ENCODE measurements at regions not wholly inside any gene's neighbourhood (a gene's known extent, or its start where the extent isn't known, plus 50 kb on each side); places are given as distances from the start of the nearest gene placed in this dataset.
A peak's percentile ranks its signal among the peaks of the same experiment; 100 is the strongest.

GRCh38 chr14:30373053-30373452 lies 185.9 kb upstream of the G2E3 start:
- Histone ChIP-seq H3K27me3 (ENCODE audit: low read depth, low read length) (no peaks in the 10 kb centered on the region), H4K20me1 (ENCODE audit: insufficient read depth, low read length) (no peaks in the 10 kb centered on the region), H3K4me3 (ENCODE audit: low read length) (no peak overlapping the region), H3K4me1 (ENCODE audit: low read length) (peaks cover 6% of the 10 kb centered on the region; the same call in 1 of the 2 replicates), H3K27ac (ENCODE audit: low read length) (no peak overlapping the region), H3K36me3 (replicated peaks; ENCODE audit: low read depth, low read length) (no peaks in the 10 kb centered on the region), H3K9ac (ENCODE audit: low read length) (no peak overlapping the region), H3K4me2 (ENCODE audit: low read length) (no peak overlapping the region), H3K79me2 (ENCODE audit: low read length) (no peaks in the 10 kb centered on the region), H2AFZ (ENCODE audit: low read depth, low read length) (no peak overlapping the region), H3K9me3 (ENCODE audit: insufficient read depth, low read length) (no peaks in the 10 kb centered on the region)
- TF ChIP-seq EZH2phosphoT487 (IDR thresholded peaks at IDR 0.05; ENCODE audit: low read depth), result no peak
- no peak for TF ChIP-seq CTCF (IDR thresholded peaks at IDR 0.05; ENCODE audit: low read depth, low read length)

DNA sequence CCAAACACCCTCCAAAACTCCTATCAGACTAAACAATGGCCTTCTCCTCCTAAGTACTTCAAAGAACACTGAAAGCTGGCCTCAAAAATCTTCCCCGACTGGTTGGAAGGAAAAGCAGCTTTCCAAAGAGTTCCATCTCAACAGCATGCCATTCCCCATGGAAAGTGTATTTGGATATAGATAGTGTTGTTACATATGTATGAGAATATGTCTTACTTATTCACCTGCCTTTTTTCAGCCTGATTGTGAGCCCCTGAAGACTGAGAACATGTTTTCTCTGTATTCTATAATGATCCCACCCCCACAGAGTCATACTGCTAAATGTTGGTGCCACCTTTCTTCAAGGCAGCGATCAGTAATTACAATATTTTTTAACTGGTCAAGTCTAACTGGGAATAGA lies 185.4 kb upstream of the G2E3 start:
- Histone ChIP-seq H3K9me3 (ENCODE audit: insufficient read depth, low read length) (no peaks in the 10 kb centered on the region), H3K4me1 (ENCODE audit: low read length) (peaks cover 6% of the 10 kb centered on the region; the same call in 1 of the 2 replicates), H3K27ac (ENCODE audit: low read length) (no peak overlapping the region), H3K79me2 (ENCODE audit: low read length) (no peaks in the 10 kb centered on the region), H3K36me3 (replicated peaks; ENCODE audit: low read depth, low read length) (no peaks in the 10 kb centered on the region), H2AFZ (ENCODE audit: low read depth, low read length) (no peak overlapping the region), H3K9ac (ENCODE audit: low read length) (no peak overlapping the region), H3K4me2 (ENCODE audit: low read length) (no peak overlapping the region), H4K20me1 (ENCODE audit: insufficient read depth, low read length) (no peaks in the 10 kb centered on the region), H3K27me3 (ENCODE audit: low read depth, low read length) (no peaks in the 10 kb centered on the region), H3K4me3 (ENCODE audit: low read length) (no peak overlapping the region)
- no peak for TF ChIP-seq CTCF (IDR thresholded peaks at IDR 0.05; ENCODE audit: low read depth, low read length)
- no peak for TF ChIP-seq EZH2phosphoT487 (IDR thresholded peaks at IDR 0.05; ENCODE audit: low read depth)

- Histone ChIP-seq H4K20me1 (ENCODE audit: insufficient read depth, low read length) (no peaks in the 10 kb centered on the region), H3K36me3 (replicated peaks; ENCODE audit: low read depth, low read length) (no peaks in the 10 kb centered on the region), H3K9me3 (ENCODE audit: insufficient read depth, low read length) (no peaks in the 10 kb centered on the region), H2AFZ (ENCODE audit: low read depth, low read length) (peak overlapping the region; percentile 94), H3K27me3 (ENCODE audit: low read depth, low read length) (no peaks in the 10 kb centered on the region), H3K79me2 (ENCODE audit: low read length) (no peaks in the 10 kb centered on the region), H3K4me3 (ENCODE audit: low read length) (peak overlapping the region; percentile 60), H3K9ac (ENCODE audit: low read length) (no peak overlapping the region), H3K4me1 (ENCODE audit: low read length) (peaks cover 6% of the 10 kb centered on the region; the same call in 1 of the 2 replicates), H3K4me2 (ENCODE audit: low read length) (peak overlapping the region; percentile 69), H3K27ac (ENCODE audit: low read length) (no peak overlapping the region)
- TF ChIP-seq EZH2phosphoT487 (IDR thresholded peaks at IDR 0.05; ENCODE audit: low read depth) (no peak), CTCF (IDR thresholded peaks at IDR 0.05; ENCODE audit: low read depth, low read length) (peak; percentile 90)
These were observed 183.6 kb upstream of the G2E3 start for GRCh38 chr14:30375296-30375892.

GRCh38 chr14:30381861-30382480 lies 177.0 kb upstream of the G2E3 start:
- no peak overlapping the region for H3K27ac ChIP-seq (ENCODE audit: low read length)
- no peak overlapping the region for H3K4me3 ChIP-seq (ENCODE audit: low read length)
- H3K36me3 ChIP-seq (replicated peaks; ENCODE audit: low read depth, low read length), result no peaks in the 10 kb centered on the region
- H3K4me1 ChIP-seq (ENCODE audit: low read length), result no peaks in the 10 kb centered on the region
- no peaks in the 10 kb centered on the region for H3K9me3 ChIP-seq (ENCODE audit: insufficient read depth, low read length)
- no peak for TF ChIP-seq EZH2phosphoT487 (IDR thresholded peaks at IDR 0.05; ENCODE audit: low read depth)
- no peak for TF ChIP-seq CTCF (IDR thresholded peaks at IDR 0.05; ENCODE audit: low read depth, low read length)
- H2AFZ ChIP-seq (ENCODE audit: low read depth, low read length), result no peak overlapping the region
- no peaks in the 10 kb centered on the region for H3K27me3 ChIP-seq (ENCODE audit: low read depth, low read length)
- no peak overlapping the region for H3K4me2 ChIP-seq (ENCODE audit: low read length)
- no peaks in the 10 kb centered on the region for H4K20me1 ChIP-seq (ENCODE audit: insufficient read depth, low read length)
- H3K9ac ChIP-seq (ENCODE audit: low read length), result no peak overlapping the region
- no peaks in the 10 kb centered on the region for H3K79me2 ChIP-seq (ENCODE audit: low read length)

All from OCI-LY3 (cell line).